BJ (cell line): ENCODE measurements at regions not wholly inside any gene's neighbourhood (a gene's known extent, or its start where the extent isn't known, plus 50 kb on each side); places are given as distances from the start of the nearest gene placed in this dataset.

Experiments
- CTCF ChIA-PET: fragments of 350-600 bp; formaldehyde crosslinking; extraction: SDS; loops from one replicate; lab custom pipeline; 2021; ENCODE audit warnings: antibody characterized with exemption, inconsistent platforms; lab: Yijun Ruan, JAX
- POLR2A ChIA-PET: fragments of 300-600 bp; sonication (Branson Sonifier 250); formaldehyde crosslinking; extraction: SDS; loops from one replicate; lab custom pipeline; 2021; ENCODE audit warnings: antibody characterized with exemption; lab: Charles Lee
- DNase-seq: peaks from one replicate; pipeline ENCODE4 v3.0.0-alpha.2; 2011; ENCODE audit warnings: low read depth
- H3K27me3 ChIP-seq: 2 replicates; pipeline ENCODE4 v1.6.0; 2011; ENCODE audit warnings: low read length; ENCODE audit not compliant: control insufficient read depth, insufficient read depth
- H3K36me3 ChIP-seq: 2 replicates; pipeline ENCODE4 v1.5.1; 2011; ENCODE audit warnings: low read length; ENCODE audit not compliant: control insufficient read depth, insufficient read depth
- H3K4me3 ChIP-seq: 2 replicates; pipeline ENCODE4 v1.5.1; 2011; ENCODE audit warnings: low read depth, mild to moderate bottlenecking, control low read depth, low read length
- CTCF ChIP-seq: IDR thresholded peaks from 2 replicates; pipeline ENCODE4 v1.5.1; 2011; ENCODE audit warnings: low read depth, mild to moderate bottlenecking, control low read depth, inconsistent platforms, low read length, moderate library complexity; ENCODE audit not compliant: insufficient read depth

GRCh38 chr2:193409951-193410350 lies 1215.2 kb upstream of the TMEFF2 start:
- DNase-seq: no peak
- no peak for TF ChIP-seq CTCF
- Histone ChIP-seq H3K4me3 (no peak overlapping the region), H3K36me3 (no peaks in the 10 kb centered on the region), H3K27me3 (no peaks in the 10 kb centered on the region)
- POLR2A ChIA-PET: no interaction called here
- CTCF ChIA-PET: no interaction called here

DNA sequence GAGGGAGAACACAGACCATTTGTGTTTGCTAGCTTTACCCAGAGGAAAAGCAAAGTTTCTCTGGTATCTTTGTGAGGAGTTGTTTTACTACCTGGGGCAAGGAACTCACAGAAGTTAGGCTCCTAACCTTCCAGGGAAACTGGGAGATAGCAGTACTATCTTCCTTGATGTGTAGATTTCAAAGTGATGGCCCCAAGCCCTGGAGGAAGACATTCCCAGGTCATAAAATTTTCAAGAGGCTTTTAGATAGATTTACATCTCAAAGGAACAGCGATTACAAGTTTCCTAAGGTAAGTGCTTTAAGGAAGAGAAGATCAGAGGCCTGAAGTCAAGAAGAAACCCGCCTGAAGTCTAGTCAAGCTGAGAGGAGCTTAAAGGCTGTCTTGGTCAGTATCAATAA lies 1187.8 kb upstream of the TMEFF2 start:
- no peaks in the 10 kb centered on the region for H3K27me3 ChIP-seq

GRCh38 chr2:193377789-193378188 lies 1183.1 kb upstream of the TMEFF2 start:
- TF ChIP-seq CTCF: no peak
- H3K36me3 ChIP-seq: no peaks in the 10 kb centered on the region
- DNase-seq: no peak
- H3K4me3 ChIP-seq: no peak overlapping the region
- no peaks in the 10 kb centered on the region for H3K27me3 ChIP-seq
- ChIA-PET CTCF (no interaction called here), POLR2A (no interaction called here)

More for the DNA sequence above, 1187.8 kb upstream of the TMEFF2 start:
- DNase-seq: no peak
- POLR2A ChIA-PET: no interaction called here
- CTCF ChIA-PET: no interaction called here
- H3K4me3 ChIP-seq: no peak overlapping the region
- H3K36me3 ChIP-seq: no peaks in the 10 kb centered on the region
- no peak for TF ChIP-seq CTCF

DNA sequence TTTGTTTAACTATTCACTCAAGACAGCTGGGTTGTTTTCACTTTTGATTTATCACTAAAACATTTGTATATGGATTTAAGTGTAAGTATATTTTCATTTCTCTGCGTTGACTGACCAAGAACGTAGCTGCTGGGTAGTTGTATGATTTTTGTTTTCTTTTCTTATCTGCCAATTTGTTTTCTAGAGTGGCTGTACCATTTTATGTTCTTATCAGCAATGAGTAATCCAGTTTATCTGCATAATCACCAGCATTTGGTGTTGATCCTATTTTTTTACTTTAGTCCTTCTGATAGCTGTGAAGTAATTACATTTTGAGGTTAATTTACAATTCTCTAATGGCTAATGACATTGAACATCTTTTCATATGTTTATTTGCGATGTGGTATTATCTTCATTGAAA lies 1178.4 kb upstream of the TMEFF2 start:
- Histone ChIP-seq H3K36me3 (no peaks in the 10 kb centered on the region), H3K4me3 (no peak overlapping the region), H3K27me3 (no peaks in the 10 kb centered on the region)
- CTCF ChIA-PET: no interaction called here
- POLR2A ChIA-PET: no interaction called here
- no peak for DNase-seq
- no peak for TF ChIP-seq CTCF

DNA sequence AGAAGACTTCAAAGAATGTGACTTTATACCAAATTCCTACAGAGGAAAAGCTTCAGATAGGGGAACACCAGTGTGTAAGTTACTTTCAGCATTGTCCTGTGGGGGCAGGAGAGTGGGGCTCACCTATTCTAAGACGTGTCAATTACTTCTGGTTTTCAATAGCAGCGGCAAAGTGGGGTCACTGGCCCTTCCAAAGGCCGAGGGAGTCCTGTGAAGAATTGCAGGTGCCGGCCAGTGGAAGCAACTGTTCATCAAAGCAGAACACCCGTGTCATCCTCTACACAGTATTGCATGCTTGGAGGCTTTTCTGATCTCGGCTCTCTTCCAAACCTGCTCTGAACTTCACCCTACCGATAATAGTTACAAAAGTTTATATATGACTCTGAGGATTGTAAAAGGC lies 1176.5 kb upstream of the TMEFF2 start:
- TF ChIP-seq CTCF: no peak
- Histone ChIP-seq H3K27me3 (no peaks in the 10 kb centered on the region), H3K4me3 (no peak overlapping the region), H3K36me3 (no peaks in the 10 kb centered on the region)
- DNase-seq: no peak
- ChIA-PET POLR2A (no interaction called here), CTCF (no interaction called here)
